H1 (cell line): ENCODE measurements at regions not wholly inside any gene's neighbourhood (a gene's known extent, or its start where the extent isn't known, plus 50 kb on each side); places are given as distances from the start of the nearest gene placed in this dataset.

Experiments
- CTCF ChIA-PET: fragments of 300-600 bp; sonication (Branson Sonifier 250); formaldehyde crosslinking; loops from one replicate; lab custom pipeline; 2021; ENCODE audit not compliant: partially characterized antibody; lab: Charles Lee
- POLR2A ChIA-PET: fragments of 300-600 bp; sonication (Branson Sonifier 250); formaldehyde crosslinking; loops from one replicate; lab custom pipeline; 2021; ENCODE audit warnings: inconsistent platforms; ENCODE audit not compliant: partially characterized antibody; lab: Charles Lee
- DNase-seq, 2 experiments: peaks; one replicate each; pipeline versions ENCODE4 v3.0.0 to v3.0.0-alpha.2; 2010 to 2022; ENCODE audit warnings: low spot score in 2 of 2, low read depth in 1 of 2, mixed read lengths in 1 of 2
- FAIRE-seq: peaks from 2 replicates; lab custom pipeline; 2011; peaks lifted over from hg19 to GRCh38; lab: Jason Lieb, UNC
- H2AFZ ChIP-seq: 2 replicates; pipeline ENCODE4 v1.8.1; 2012; ENCODE audit warnings: low read length, inconsistent platforms
- H2AK5ac ChIP-seq: 2 replicates; pipeline ENCODE4 v1.6.1; 2013; ENCODE audit warnings: low read depth, low read length
- H2BK120ac ChIP-seq: replicated peaks from 2 replicates; pipeline ENCODE3; 2013; ENCODE audit warnings: low read depth, low read length, inconsistent platforms
- H2BK12ac ChIP-seq: 2 replicates; pipeline ENCODE4 v1.6.1; 2013; ENCODE audit warnings: low read depth, low read length
- H2BK15ac ChIP-seq: 2 replicates; pipeline ENCODE4 v1.6.1; 2013; ENCODE audit warnings: low read length
- H2BK20ac ChIP-seq: 2 replicates; pipeline ENCODE4 v1.6.1; 2013; ENCODE audit warnings: low read length
- H2BK5ac ChIP-seq: 2 replicates; pipeline ENCODE4 v1.6.1; 2013; ENCODE audit warnings: low read depth, low read length
- H3K14ac ChIP-seq: 2 replicates; pipeline ENCODE4 v1.6.1; 2013; ENCODE audit warnings: inconsistent platforms; ENCODE audit not compliant: insufficient read length
- H3K18ac ChIP-seq: 2 replicates; pipeline ENCODE4 v1.6.1; 2013; ENCODE audit warnings: low read length; ENCODE audit errors: extremely low read depth
- H3K23ac ChIP-seq: 2 replicates; pipeline ENCODE4 v1.6.1; 2013; ENCODE audit warnings: inconsistent platforms; ENCODE audit not compliant: insufficient read length
- H3K23me2 ChIP-seq: 2 replicates; pipeline ENCODE4 v1.6.1; 2013; ENCODE audit warnings: low read depth, low read length
- H3K27ac ChIP-seq: 2 replicates; pipeline ENCODE4 v1.6.1; 2011; ENCODE audit warnings: low read depth, low read length, inconsistent platforms
- H3K27me3 ChIP-seq, 4 experiments: replicated peaks in 1 of 4; 1 replicate in 1 of 4; 2 replicates in 3 of 4; pipeline versions ENCODE4 v1.6.1 to v1.8.1; 2011 to 2013; ENCODE audit warnings: low read length in 3 of 4, mild to moderate bottlenecking in 3 of 4, inconsistent platforms in 2 of 4, mixed read lengths in 2 of 4, moderate library complexity in 1 of 4; ENCODE audit not compliant: control insufficient read depth in 3 of 4, insufficient read depth in 3 of 4; ENCODE audit errors: extremely low read depth in 1 of 4
- H3K36me3 ChIP-seq, 4 experiments: 2 replicates each; pipeline versions ENCODE4 v1.6.1 to v1.8.1; 2011 to 2013; ENCODE audit warnings: mild to moderate bottlenecking in 4 of 4, low read length in 3 of 4, moderate library complexity in 2 of 4, control low read depth in 1 of 4, inconsistent platforms in 1 of 4; ENCODE audit not compliant: insufficient read depth in 4 of 4, control insufficient read depth in 2 of 4
- H3K4ac ChIP-seq: replicated peaks from 2 replicates; pipeline ENCODE3; 2013; ENCODE audit warnings: low read length, low read depth, mixed read lengths, inconsistent platforms; ENCODE audit not compliant: insufficient read length
- H3K4me1 ChIP-seq, 4 experiments: replicated peaks in 1 of 4; 1 replicate in 1 of 4; 2 replicates in 3 of 4; pipeline versions ENCODE4 v1.6.1 to v1.8.1; 2011 to 2013; ENCODE audit warnings: low read length in 3 of 4, inconsistent platforms in 2 of 4, mixed read lengths in 1 of 4; ENCODE audit not compliant: insufficient read depth in 4 of 4, control insufficient read depth in 3 of 4
- H3K4me2 ChIP-seq, 2 experiments: 2 replicates each; pipeline versions ENCODE4 v1.6.1 to v1.8.1; 2011 to 2013; ENCODE audit warnings: low read depth in 2 of 2, low read length in 2 of 2, control low read depth in 1 of 2, inconsistent platforms in 1 of 2, mild to moderate bottlenecking in 1 of 2; ENCODE audit not compliant: insufficient read depth in 1 of 2
- H3K4me3 ChIP-seq, 4 experiments: fragments of 200-600, 300-600 bp in 1 of 4; sonication (generic), shearing (Covaris generic), sonication (Bioruptor Twin) in 1 of 4; 2 replicates each; pipeline versions ENCODE4 v1.5.1 to v1.8.1; 2011 to 2016; ENCODE audit warnings: low read length in 4 of 4, low read depth in 3 of 4, control low read depth in 2 of 4, inconsistent platforms in 2 of 4, mild to moderate bottlenecking in 2 of 4, mixed read lengths in 1 of 4, moderate library complexity in 1 of 4; ENCODE audit not compliant: insufficient read depth in 2 of 4; ENCODE audit errors: extremely low read depth in 1 of 4
- H3K56ac ChIP-seq: replicated peaks from 2 replicates; pipeline ENCODE3; 2013; ENCODE audit warnings: low read depth, mild to moderate bottlenecking, mixed read lengths, low read length, inconsistent platforms; ENCODE audit not compliant: insufficient read length
- H3K79me1 ChIP-seq: 2 replicates; pipeline ENCODE4 v1.6.1; 2013; ENCODE audit warnings: low read depth, low read length, control low read depth
- H3K79me2 ChIP-seq, 2 experiments: 2 replicates each; pipeline versions ENCODE4 v1.6.1 to v1.8.1; 2012 to 2013; ENCODE audit warnings: low read length in 2 of 2, mild to moderate bottlenecking in 2 of 2, inconsistent platforms in 1 of 2; ENCODE audit not compliant: insufficient read depth in 2 of 2, control insufficient read depth in 1 of 2
- H3K9ac ChIP-seq, 4 experiments: replicated peaks in 1 of 4; 1 replicate in 1 of 4; 2 replicates in 3 of 4; pipeline versions ENCODE4 v1.6.1 to v1.8.1; 2011 to 2013; ENCODE audit warnings: low read depth in 3 of 4, low read length in 3 of 4, control low read depth in 2 of 4, mild to moderate bottlenecking in 2 of 4, moderate library complexity in 2 of 4, inconsistent platforms in 1 of 4; ENCODE audit errors: extremely low read depth in 1 of 4
- H3K9me3 ChIP-seq, 2 experiments: 2 replicates each; pipeline versions ENCODE4 v1.6.1 to v1.8.1; 2012 to 2013; ENCODE audit warnings: mild to moderate bottlenecking in 2 of 2, moderate library complexity in 2 of 2, control low read depth in 1 of 2, inconsistent platforms in 1 of 2, low read depth in 1 of 2, low read length in 1 of 2, mixed read lengths in 1 of 2; ENCODE audit not compliant: insufficient read depth in 2 of 2
- H4K20me1 ChIP-seq, 2 experiments: replicated peaks in 1 of 2; 2 replicates each; pipeline versions ENCODE3 to v1.8.1; 2011 to 2013; ENCODE audit warnings: inconsistent platforms in 2 of 2, low read length in 2 of 2, mild to moderate bottlenecking in 1 of 2; ENCODE audit not compliant: insufficient read depth in 2 of 2, control insufficient read depth in 1 of 2
- H4K5ac ChIP-seq: 2 replicates; pipeline ENCODE4 v1.6.1; 2013; ENCODE audit warnings: low read length, low read depth, mixed read lengths, inconsistent platforms; ENCODE audit not compliant: insufficient read length
- H4K8ac ChIP-seq: 2 replicates; pipeline ENCODE4 v1.8.0; 2013; ENCODE audit warnings: mild to moderate bottlenecking, moderate library complexity, low read length, inconsistent platforms; ENCODE audit not compliant: insufficient read depth; ENCODE audit errors: extremely low read depth
- H4K91ac ChIP-seq: replicated peaks from 2 replicates; pipeline ENCODE3; 2013; ENCODE audit warnings: low read length, mixed read lengths, inconsistent platforms; ENCODE audit not compliant: insufficient read length
- CTBP2 ChIP-seq: IDR thresholded peaks from 2 replicates; pipeline ENCODE4 v1.7.0; 2011; ENCODE audit warnings: borderline replicate concordance, mild to moderate bottlenecking, moderate library complexity, mixed read lengths, low read length; ENCODE audit not compliant: insufficient read depth, insufficient read length
- WGBS, 2 experiments: shearing (Covaris generic) in 1 of 2; methylation state at CpG; one replicate each; pipeline versions ENCODE4 v1.1.6 to v1.1.7; 2013 to 2015; ENCODE audit warnings: low lambda C conversion rate in 2 of 2, mixed read lengths in 2 of 2, inconsistent platforms in 1 of 2, low coverage in 1 of 2, missing lambda C conversion rate in 1 of 2; ENCODE audit not compliant: insufficient replicate concordance in 2 of 2, insufficient coverage in 1 of 2, insufficient read length in 1 of 2; ENCODE audit errors: extremely low coverage in 1 of 2, missing lambda C conversion rate in 1 of 2; 5-methylcytosine and 5-hydroxymethylcytosine counted together

- Histone ChIP-seq H4K5ac (no peak overlapping the region), H3K9me3 (no peaks in the 10 kb centered on the region), H2BK5ac (no peak overlapping the region), H3K27me3 (no peaks in the 10 kb centered on the region), H2BK20ac (no peak overlapping the region), H4K8ac (no peak overlapping the region), H3K23me2 (no peaks in the 10 kb centered on the region), H2AFZ (no peak overlapping the region), H3K18ac (no peak overlapping the region), H3K79me1 (no peaks in the 10 kb centered on the region), H4K20me1 (no peaks in the 10 kb centered on the region), H3K56ac (no peak overlapping the region), H3K14ac (no peak overlapping the region), H2BK120ac (no peak overlapping the region), H3K4me2 (no peak overlapping the region), H3K4ac (no peak overlapping the region), H4K91ac (no peak overlapping the region), H3K4me1 (peaks cover 1 to 13% (median 8%) of the 10 kb centered on the region in 4 experiments; a peak in 5 of 7 replicates), H3K27ac (no peak overlapping the region), H2BK12ac (no peak overlapping the region), H2BK15ac (peak overlapping the region; percentile 50; the same call in 1 of the 2 replicates), H3K23ac (no peak overlapping the region), H3K36me3 (no peaks in the 10 kb centered on the region), H3K4me3 (no peak overlapping the region), H3K9ac (no peak overlapping the region), H2AK5ac (no peak overlapping the region), H3K79me2 (no peaks in the 10 kb centered on the region)
- no peak for FAIRE-seq
- CTCF ChIA-PET: no interaction called here
- no peak for DNase-seq
- 97% methylated on average over 4 of the region's 4 CpGs; no CpG with 5 or more reads in 1 of the 2 experiments for WGBS, 2 experiments
- POLR2A ChIA-PET: no interaction called here
- no peak for TF ChIP-seq CTBP2
These were observed 236.5 kb downstream of the GXYLT1 start for GRCh38 chr12:41908206-41908605.
